GM12865 (cell line): ENCODE measurements at regions not wholly inside any gene's neighbourhood (a gene's known extent, or its start where the extent isn't known, plus 50 kb on each side); places are given as distances from the start of the nearest gene placed in this dataset.
"Not testable (repeated sequence)": the region's sequence is repeated elsewhere in the genome, so short reads cannot be mapped to it uniquely, and the experiment has no call there.

Experiments used
- DNase-seq: peaks from one replicate; pipeline ENCODE4 v3.0.0; 2010; ENCODE audit warnings: low read depth
- H3K4me3 ChIP-seq: 2 replicates; pipeline ENCODE4 v1.5.1; 2011; ENCODE audit warnings: mild to moderate bottlenecking, low read depth, low read length, control low read depth
- TF ChIP-seq, protein P1 (sequence below): IDR thresholded peaks from 2 replicates; pipeline ENCODE4 v1.5.1; 2011; ENCODE audit warnings: low read length, control low read depth, low read depth, inconsistent platforms; ENCODE audit not compliant: insufficient read depth; ENCODE audit errors: missing control alignments

DNA sequence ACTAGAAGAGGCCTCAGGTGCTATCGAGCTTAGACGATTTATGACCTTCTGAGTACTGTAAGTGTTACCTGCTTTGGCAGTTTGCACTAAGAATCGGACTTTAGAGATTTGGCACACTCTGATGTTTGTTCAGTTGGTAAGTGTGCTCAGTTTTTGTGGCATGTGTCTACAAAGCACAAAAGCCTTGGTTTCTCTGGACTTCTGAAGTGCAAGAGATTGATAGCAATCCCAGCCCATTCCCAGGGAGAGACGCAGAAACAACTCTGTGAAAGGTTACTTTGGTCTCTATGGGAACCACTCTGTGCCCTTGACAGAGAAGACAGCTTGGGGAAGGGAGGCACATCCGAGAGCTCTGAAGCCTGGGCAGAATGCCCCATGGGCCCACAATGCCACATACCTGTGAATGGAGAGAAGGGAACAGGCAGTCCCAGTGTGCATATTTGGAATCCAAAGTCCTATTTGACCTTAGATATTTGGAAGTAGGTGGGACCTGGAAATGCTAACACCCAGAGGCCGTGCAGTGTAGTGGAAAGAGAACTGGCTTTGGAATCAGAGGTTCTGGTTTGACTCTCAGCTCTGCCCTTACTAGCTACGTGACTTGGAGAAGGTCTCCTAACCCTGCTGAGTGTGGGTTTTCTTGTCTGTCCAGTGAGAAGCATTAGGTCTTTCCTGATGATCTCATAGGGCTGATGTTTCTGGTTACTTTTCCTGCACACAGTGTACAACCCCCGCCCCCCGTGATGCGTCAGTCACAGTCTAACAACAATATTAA lies 194.3 kb upstream of the VLDLR start:
- DNase-seq, result no peak
- H3K4me3 ChIP-seq, result no peak overlapping the region
- TF ChIP-seq, protein P1, sequence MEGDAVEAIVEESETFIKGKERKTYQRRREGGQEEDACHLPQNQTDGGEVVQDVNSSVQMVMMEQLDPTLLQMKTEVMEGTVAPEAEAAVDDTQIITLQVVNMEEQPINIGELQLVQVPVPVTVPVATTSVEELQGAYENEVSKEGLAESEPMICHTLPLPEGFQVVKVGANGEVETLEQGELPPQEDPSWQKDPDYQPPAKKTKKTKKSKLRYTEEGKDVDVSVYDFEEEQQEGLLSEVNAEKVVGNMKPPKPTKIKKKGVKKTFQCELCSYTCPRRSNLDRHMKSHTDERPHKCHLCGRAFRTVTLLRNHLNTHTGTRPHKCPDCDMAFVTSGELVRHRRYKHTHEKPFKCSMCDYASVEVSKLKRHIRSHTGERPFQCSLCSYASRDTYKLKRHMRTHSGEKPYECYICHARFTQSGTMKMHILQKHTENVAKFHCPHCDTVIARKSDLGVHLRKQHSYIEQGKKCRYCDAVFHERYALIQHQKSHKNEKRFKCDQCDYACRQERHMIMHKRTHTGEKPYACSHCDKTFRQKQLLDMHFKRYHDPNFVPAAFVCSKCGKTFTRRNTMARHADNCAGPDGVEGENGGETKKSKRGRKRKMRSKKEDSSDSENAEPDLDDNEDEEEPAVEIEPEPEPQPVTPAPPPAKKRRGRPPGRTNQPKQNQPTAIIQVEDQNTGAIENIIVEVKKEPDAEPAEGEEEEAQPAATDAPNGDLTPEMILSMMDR, result no peak

DNA sequence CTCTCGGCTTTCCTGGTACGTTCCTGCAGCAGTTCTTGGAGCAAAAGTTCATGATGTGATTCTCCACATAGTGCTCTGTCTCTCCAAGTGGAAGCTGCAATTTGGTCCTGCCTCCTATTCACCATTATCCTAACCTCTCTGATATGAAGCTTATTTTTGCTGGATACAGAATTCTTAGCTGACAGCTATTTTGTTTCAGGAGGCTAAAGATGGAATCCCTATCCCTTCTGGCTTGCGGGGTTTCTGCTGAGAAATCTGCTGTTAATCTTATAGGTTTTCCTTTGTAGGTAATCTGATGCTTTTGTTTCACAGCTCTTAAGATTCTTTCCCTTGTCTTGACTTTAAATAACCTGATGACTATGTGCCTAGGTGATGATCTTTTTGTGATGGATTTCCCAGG lies 181.6 kb upstream of the VLDLR start:
- no peak overlapping the region for H3K4me3 ChIP-seq
- no peak for DNase-seq
- TF ChIP-seq, protein P1, result no peak

DNA sequence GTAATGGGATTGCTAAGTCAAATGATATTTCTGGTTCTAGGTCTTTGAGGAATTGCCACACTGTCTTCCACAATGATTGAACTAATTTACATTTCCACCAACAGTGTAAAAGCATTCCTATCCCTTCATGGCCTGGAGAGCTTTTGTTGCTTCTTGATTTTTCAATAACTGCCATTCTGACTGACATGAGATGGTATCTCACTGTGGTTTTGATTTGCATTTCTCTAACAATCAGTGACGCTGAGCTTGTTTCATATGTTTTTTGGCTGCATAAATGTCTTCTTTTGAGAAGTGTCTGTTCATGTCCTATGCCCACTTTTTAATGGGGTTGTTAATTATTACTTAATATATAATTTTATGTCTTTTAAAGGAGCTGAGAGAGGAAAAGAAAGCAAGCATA lies 177.7 kb upstream of the VLDLR start:
- H3K4me3 ChIP-seq, DNase-seq: not testable (repeated sequence)

DNA sequence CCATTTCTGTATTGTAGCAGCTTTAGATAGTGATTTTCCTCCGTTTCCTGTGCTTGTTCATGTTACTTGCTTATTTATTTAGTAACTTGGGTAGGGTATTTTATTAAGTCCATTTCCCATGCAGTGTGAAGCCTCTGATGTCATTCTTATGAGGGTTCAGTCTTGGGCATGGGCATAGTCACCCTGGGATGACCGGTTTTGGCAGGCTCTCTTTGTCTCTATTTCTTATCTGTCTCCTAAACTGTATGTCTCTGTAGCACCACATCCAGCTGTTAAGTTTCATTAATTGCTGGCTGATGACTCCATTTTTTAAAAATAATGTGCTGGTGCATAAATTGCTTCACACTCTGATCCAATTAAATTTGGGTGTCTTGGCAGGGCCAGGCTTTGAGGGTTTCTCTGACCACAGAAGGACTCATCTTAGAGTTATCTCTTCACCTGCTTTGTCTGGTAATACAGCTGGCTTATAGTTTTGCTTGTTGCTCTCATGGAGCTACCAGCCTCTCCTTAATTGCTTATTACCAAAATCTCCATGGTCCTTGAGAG lies 173.3 kb upstream of the VLDLR start:
- DNase-seq, result no peak

DNA sequence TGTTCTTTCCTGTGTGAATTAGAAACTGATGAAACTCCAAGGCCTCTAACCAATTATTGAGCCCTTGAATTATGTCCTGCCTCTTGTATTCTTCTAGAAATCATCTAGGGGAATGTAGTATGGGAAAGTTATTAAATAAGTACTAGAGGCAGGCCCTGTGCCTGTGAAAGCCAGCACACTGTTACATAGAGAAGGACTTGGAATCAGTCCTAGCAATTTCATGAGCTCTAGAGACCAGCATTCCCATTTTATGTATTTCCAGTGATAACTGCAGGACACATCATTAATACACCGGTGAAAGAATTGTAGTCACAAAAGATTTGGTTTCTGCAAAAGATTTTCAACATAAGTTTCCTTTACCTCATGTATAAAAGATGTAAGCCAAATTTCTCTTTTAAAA lies 168.5 kb upstream of the VLDLR start:
- TF ChIP-seq, protein P1, result no peak
- DNase-seq, result no peak
- no peak overlapping the region for H3K4me3 ChIP-seq

More for the DNA sequence above, 173.3 kb upstream of the VLDLR start:
- H3K4me3 ChIP-seq, result no peak overlapping the region
- TF ChIP-seq, protein P1, result no peak

DNA sequence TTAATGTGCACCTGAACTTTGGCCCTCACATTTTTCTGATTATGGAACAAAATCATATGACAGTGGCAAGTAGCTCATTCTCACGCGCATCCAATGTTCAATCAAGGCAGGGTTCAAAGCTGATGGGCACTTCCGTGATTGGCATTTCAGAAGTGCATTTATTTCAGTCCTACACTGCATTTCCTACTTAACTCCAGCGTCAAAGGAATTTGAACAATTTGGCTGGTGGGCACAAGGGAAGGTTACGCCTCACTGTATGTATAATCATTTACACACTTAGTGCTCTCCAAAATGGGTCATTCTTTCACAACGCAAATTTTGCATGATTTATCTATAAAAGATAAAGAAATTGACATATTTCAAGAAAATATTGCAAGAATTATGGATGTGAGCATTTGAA lies 167.9 kb upstream of the VLDLR start:
- DNase-seq, result no peak
- TF ChIP-seq, protein P1, result no peak
- H3K4me3 ChIP-seq, result no peak overlapping the region

DNA sequence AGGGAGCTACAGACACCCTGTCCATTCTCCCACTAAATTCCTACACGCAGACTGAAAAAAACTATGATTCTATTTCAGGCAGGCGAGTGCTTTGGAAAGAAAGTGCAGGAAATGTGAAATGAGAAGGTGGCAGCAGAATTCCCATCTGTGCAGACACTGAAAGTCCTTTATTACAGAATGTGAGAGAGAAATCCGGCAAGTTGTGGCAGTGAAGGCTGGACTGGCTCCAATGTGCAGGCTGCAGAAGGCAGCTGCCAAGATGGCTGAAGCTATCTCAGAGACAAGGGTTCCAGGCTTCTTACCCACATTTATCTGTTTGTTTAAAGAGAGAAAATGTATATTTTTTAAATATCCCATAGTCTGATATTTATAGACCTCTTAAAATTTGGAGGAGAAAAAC lies 161.8 kb upstream of the VLDLR start:
- no peak overlapping the region for H3K4me3 ChIP-seq
- no peak for DNase-seq
- TF ChIP-seq, protein P1, result no peak
